GM12892 (cell line): ENCODE measurements at regions not wholly inside any gene's neighbourhood (a gene's known extent, or its start where the extent isn't known, plus 50 kb on each side); places are given as distances from the start of the nearest gene placed in this dataset.

ENCODE experiments used
- POLR2A ChIP-seq: IDR thresholded peaks from 2 replicates; pipeline ENCODE4 v1.6.1; 2011; ENCODE audit warnings: low read depth, low read length, control low read depth
- POLR2AphosphoS5 ChIP-seq: IDR thresholded peaks from 2 replicates; pipeline ENCODE4 v1.6.1; 2011; ENCODE audit warnings: low read depth, low read length, control low read depth

DNA sequence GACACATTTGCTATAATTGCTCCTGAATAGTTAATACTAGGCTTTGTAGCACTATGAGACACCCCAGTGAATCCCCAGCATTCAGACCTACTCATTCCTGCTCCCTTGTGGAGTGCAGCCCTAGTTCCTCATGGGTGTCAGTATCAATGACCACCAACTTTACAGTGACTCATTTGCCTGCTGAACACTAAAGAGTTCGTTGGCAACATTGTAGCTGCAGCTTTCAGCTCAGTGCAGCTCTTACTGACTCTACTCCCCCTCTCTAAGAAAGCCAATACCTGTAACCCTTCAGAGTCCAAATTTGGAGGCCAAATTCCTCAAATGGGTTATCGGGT, 127.1 kb upstream of the MTPN start:
- TF ChIP-seq POLR2AphosphoS5 (no peak), POLR2A (no peak)
